ENCODE measurements at regions not wholly inside any gene's neighbourhood (a gene's known extent, or its start where the extent isn't known, plus 50 kb on each side); places are given as distances from the start of the nearest gene placed in this dataset.

DNA sequence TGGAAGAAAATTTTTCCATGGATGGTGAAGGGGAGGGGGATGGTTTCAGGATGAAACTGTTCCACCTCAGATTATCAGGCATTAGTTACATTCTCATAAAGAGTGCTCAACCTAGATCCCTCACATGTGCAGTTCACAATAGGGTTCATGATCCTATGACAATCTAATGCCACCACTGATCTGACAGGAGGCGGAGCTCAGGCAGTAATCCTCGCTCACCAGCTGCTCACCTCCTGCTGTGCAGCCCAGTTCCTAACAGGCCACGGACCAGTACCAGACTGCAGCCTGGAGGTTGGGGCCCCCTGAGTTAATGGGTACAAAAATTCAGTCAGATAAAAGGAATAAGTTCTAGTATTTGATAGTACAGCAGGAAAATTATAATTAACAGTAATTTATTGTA is 337.2 kb downstream of the NPR3 start:
- TF ChIP-seq, protein P1, sequence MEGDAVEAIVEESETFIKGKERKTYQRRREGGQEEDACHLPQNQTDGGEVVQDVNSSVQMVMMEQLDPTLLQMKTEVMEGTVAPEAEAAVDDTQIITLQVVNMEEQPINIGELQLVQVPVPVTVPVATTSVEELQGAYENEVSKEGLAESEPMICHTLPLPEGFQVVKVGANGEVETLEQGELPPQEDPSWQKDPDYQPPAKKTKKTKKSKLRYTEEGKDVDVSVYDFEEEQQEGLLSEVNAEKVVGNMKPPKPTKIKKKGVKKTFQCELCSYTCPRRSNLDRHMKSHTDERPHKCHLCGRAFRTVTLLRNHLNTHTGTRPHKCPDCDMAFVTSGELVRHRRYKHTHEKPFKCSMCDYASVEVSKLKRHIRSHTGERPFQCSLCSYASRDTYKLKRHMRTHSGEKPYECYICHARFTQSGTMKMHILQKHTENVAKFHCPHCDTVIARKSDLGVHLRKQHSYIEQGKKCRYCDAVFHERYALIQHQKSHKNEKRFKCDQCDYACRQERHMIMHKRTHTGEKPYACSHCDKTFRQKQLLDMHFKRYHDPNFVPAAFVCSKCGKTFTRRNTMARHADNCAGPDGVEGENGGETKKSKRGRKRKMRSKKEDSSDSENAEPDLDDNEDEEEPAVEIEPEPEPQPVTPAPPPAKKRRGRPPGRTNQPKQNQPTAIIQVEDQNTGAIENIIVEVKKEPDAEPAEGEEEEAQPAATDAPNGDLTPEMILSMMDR (IDR thresholded peaks at IDR 0.05 in 4 of 5, conservative IDR thresholded peaks at IDR 0.05 in 1 of 5), result no peak
- TF ChIP-seq POLR2A (IDR thresholded peaks at IDR 0.05), result no peak
